Panc1 (cell line): ENCODE measurements at regions not wholly inside any gene's neighbourhood (a gene's known extent, or its start where the extent isn't known, plus 50 kb on each side); places are given as distances from the start of the nearest gene placed in this dataset.

ENCODE experiments used
- ATAC-seq: fragments of 200-7000 bp; cut with Tn5 transposase; 2 replicates; pipeline ENCODE4 v1.9.1; 2020; ENCODE audit warnings: mild to moderate bottlenecking, moderate library complexity
- BruUV-seq: library from RNA; stranded (reverse); fragments of 400-500 nt; replicated peaks from 2 replicates; lab custom pipeline; 2021; lab: Mats Ljungman, UMichigan
- CTCF ChIA-PET: fragments of 300-600 bp; sonication (Branson Sonifier 250); formaldehyde crosslinking; loops from one replicate; lab custom pipeline; 2022; ENCODE audit warnings: antibody characterized with exemption; lab: Charles Lee
- POLR2A ChIA-PET: fragments of 300-600 bp; sonication (Branson Sonifier 250); formaldehyde crosslinking; loops from one replicate; lab custom pipeline; 2022; ENCODE audit warnings: antibody characterized with exemption; lab: Charles Lee
- DNase-seq: peaks from one replicate; pipeline ENCODE4 v3.0.0-alpha.2; 2010; ENCODE audit warnings: low read depth, low spot score
- H3K27ac ChIP-seq: 2 replicates; pipeline ENCODE4 v1.5.1; 2011; ENCODE audit warnings: mild to moderate bottlenecking, low read length, inconsistent platforms
- H3K27me3 ChIP-seq: fragments of 200-500 bp; sonication (Bioruptor generic); 2 replicates; pipeline ENCODE4 v1.6.0; 2014; ENCODE audit warnings: low read length, inconsistent platforms; ENCODE audit not compliant: control insufficient read depth, insufficient read depth
- H3K36me3 ChIP-seq: fragments of 200-500 bp; sonication (Bioruptor generic); 2 replicates; pipeline ENCODE4 v1.5.1; 2014; ENCODE audit warnings: inconsistent platforms, mild to moderate bottlenecking, low read length, moderate library complexity; ENCODE audit not compliant: control insufficient read depth, insufficient read depth
- H3K4me1 ChIP-seq: 2 replicates; pipeline ENCODE4 v1.5.1; 2011; ENCODE audit warnings: inconsistent platforms, mild to moderate bottlenecking, low read length, moderate library complexity; ENCODE audit not compliant: control insufficient read depth, insufficient read depth
- H3K4me3 ChIP-seq, 2 experiments: 2 replicates each; pipeline ENCODE4 v1.5.1; 2011 to 2012; ENCODE audit warnings: low read depth in 2 of 2, low read length in 2 of 2, mild to moderate bottlenecking in 2 of 2, inconsistent platforms in 1 of 2, moderate library complexity in 1 of 2
- H3K9me3 ChIP-seq: fragments of 200-500 bp; sonication (Bioruptor generic); 2 replicates; pipeline ENCODE4 v1.5.1; 2014; ENCODE audit warnings: low read depth, mild to moderate bottlenecking, inconsistent platforms, low read length, moderate library complexity; ENCODE audit not compliant: control insufficient read depth, insufficient read depth
- POLR2AphosphoS5 ChIP-seq: IDR thresholded peaks from 2 replicates; pipeline ENCODE4 v1.6.1; 2012; ENCODE audit warnings: mild to moderate bottlenecking, low read depth, low read length, moderate library complexity
- SIN3A ChIP-seq: IDR thresholded peaks from 2 replicates; pipeline ENCODE4 v1.6.1; 2012; ENCODE audit warnings: low read depth, mild to moderate bottlenecking, low read length, moderate library complexity, borderline replicate concordance; ENCODE audit not compliant: insufficient read depth
- TCF7L2 ChIP-seq: IDR thresholded peaks from 2 replicates; pipeline ENCODE4 v1.6.1; 2011; ENCODE audit warnings: mild to moderate bottlenecking, low read depth, low read length, inconsistent platforms
- in situ Hi-C: cut with HindIII; loops from 2 replicates; pipeline ENCODE4 v1.10.0; 2016; ENCODE audit warnings: low sequenced_read_pairs, low pct_unique_long_range_greater_than_20kb
- intact Hi-C: fragments of 100-400 bp; cut with micrococcal nuclease; formaldehyde crosslinking; loops from one replicate; pipeline ENCODE4 v1.10.0; 2022; ENCODE audit not compliant: unreplicated experiment
- TF ChIP-seq, protein P1 (sequence below): fragments of 450-650 bp; IDR thresholded peaks from 2 replicates; pipeline ENCODE4 v1.5.1; 2017; ENCODE audit warnings: mild to moderate bottlenecking
- TF ChIP-seq, protein P2 (sequence below), 2 experiments: IDR thresholded peaks; 2 replicates each; pipeline ENCODE4 v1.6.1; 2011 to 2012; ENCODE audit warnings: low read depth in 2 of 2, control low read depth in 1 of 2, low read length in 1 of 2, mild to moderate bottlenecking in 1 of 2, moderate library complexity in 1 of 2; ENCODE audit not compliant: insufficient read depth in 1 of 2

DNA sequence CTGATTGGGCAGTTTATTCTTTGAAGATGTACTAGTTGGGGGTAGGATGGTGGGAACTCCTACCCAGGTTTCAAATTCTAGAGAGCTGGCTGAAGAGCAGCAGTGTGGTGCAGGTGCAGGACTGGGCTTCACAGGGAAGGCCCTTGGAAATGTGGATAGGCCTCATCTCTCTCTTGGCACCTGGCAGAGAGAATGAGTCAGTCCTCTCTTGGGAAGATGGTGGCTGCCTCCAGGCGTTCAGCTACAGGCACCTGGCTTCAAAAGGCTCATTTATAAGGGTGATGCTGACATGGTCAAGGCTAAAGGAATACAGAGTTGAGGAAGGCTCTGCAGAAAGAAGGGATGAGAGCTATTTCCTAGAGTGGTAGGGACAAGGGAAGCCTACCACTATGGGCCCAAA is 179.7 kb upstream of the VASH1 start:
- POLR2A ChIA-PET, result no interaction called here
- intact Hi-C loops, result no loop called here
- Histone ChIP-seq H3K9me3 (no peaks in the 10 kb centered on the region), H3K36me3 (no peaks in the 10 kb centered on the region), H3K27me3 (no peaks in the 10 kb centered on the region), H3K4me3 (no peak overlapping the region), H3K27ac (no peak overlapping the region), H3K4me1 (no peaks in the 10 kb centered on the region)
- CTCF ChIA-PET, result no interaction called here
- BruUV-seq, result no TSS peak
- in situ Hi-C loops, result no loop called here
- TF ChIP-seq, protein P1, sequence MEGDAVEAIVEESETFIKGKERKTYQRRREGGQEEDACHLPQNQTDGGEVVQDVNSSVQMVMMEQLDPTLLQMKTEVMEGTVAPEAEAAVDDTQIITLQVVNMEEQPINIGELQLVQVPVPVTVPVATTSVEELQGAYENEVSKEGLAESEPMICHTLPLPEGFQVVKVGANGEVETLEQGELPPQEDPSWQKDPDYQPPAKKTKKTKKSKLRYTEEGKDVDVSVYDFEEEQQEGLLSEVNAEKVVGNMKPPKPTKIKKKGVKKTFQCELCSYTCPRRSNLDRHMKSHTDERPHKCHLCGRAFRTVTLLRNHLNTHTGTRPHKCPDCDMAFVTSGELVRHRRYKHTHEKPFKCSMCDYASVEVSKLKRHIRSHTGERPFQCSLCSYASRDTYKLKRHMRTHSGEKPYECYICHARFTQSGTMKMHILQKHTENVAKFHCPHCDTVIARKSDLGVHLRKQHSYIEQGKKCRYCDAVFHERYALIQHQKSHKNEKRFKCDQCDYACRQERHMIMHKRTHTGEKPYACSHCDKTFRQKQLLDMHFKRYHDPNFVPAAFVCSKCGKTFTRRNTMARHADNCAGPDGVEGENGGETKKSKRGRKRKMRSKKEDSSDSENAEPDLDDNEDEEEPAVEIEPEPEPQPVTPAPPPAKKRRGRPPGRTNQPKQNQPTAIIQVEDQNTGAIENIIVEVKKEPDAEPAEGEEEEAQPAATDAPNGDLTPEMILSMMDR, result no peak
- TF ChIP-seq TCF7L2, result no peak
- TF ChIP-seq, protein P2, sequence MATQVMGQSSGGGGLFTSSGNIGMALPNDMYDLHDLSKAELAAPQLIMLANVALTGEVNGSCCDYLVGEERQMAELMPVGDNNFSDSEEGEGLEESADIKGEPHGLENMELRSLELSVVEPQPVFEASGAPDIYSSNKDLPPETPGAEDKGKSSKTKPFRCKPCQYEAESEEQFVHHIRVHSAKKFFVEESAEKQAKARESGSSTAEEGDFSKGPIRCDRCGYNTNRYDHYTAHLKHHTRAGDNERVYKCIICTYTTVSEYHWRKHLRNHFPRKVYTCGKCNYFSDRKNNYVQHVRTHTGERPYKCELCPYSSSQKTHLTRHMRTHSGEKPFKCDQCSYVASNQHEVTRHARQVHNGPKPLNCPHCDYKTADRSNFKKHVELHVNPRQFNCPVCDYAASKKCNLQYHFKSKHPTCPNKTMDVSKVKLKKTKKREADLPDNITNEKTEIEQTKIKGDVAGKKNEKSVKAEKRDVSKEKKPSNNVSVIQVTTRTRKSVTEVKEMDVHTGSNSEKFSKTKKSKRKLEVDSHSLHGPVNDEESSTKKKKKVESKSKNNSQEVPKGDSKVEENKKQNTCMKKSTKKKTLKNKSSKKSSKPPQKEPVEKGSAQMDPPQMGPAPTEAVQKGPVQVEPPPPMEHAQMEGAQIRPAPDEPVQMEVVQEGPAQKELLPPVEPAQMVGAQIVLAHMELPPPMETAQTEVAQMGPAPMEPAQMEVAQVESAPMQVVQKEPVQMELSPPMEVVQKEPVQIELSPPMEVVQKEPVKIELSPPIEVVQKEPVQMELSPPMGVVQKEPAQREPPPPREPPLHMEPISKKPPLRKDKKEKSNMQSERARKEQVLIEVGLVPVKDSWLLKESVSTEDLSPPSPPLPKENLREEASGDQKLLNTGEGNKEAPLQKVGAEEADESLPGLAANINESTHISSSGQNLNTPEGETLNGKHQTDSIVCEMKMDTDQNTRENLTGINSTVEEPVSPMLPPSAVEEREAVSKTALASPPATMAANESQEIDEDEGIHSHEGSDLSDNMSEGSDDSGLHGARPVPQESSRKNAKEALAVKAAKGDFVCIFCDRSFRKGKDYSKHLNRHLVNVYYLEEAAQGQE (IDR thresholded peaks at IDR 0.05; ENCODE audit: insufficient read depth in 1 of 2, low read depth in 2 of 2, low read length in 1 of 2), result no peak
- TF ChIP-seq SIN3A, result no peak
- TF ChIP-seq POLR2AphosphoS5, result no peak
- ATAC-seq (no peak), DNase-seq (no peak)

DNA sequence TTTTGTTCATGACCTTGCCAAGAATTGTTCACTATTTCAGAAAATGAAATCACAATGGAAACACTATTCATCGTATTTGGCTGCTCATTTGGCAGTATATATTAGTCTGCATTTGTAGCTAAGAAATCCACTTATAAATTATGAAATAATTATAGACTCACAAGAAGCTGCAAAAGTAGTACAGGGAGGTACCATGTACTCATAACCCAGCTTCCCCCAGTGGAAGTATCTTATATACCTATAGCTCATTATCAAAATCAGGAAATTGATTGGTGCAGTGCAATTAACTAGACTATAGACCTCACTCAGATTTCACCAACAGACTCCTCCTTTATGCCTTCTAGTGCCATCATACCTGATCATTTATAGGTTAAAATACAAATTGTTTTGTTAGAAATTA is 178.8 kb upstream of the VASH1 start:
- intact Hi-C loops (no loop called here), in situ Hi-C loops (no loop called here)
- Histone ChIP-seq H3K36me3 (no peaks in the 10 kb centered on the region), H3K4me3 (no peak overlapping the region), H3K4me1 (no peaks in the 10 kb centered on the region), H3K27me3 (no peaks in the 10 kb centered on the region), H3K9me3 (no peaks in the 10 kb centered on the region), H3K27ac (no peak overlapping the region)
- ATAC-seq, result no peak
- ChIA-PET POLR2A (no interaction called here), CTCF (no interaction called here)
- no peak for DNase-seq
- BruUV-seq, result no TSS peak
- TF ChIP-seq POLR2AphosphoS5, result no peak
- TF ChIP-seq, protein P2 (IDR thresholded peaks at IDR 0.05; ENCODE audit: insufficient read depth in 1 of 2, low read depth in 2 of 2, low read length in 1 of 2), result no peak
- TF ChIP-seq TCF7L2, result no peak
- no peak for TF ChIP-seq SIN3A
- TF ChIP-seq, protein P1, result no peak
